GM12872 (cell line): ENCODE measurements at regions not wholly inside any gene's neighbourhood (a gene's known extent, or its start where the extent isn't known, plus 50 kb on each side); places are given as distances from the start of the nearest gene placed in this dataset.

Source experiments
- CTCF ChIP-seq: IDR thresholded peaks from 3 replicates; pipeline ENCODE4 v1.5.1; 2011; ENCODE audit warnings: low read depth, mild to moderate bottlenecking, low read length, moderate library complexity; ENCODE audit not compliant: insufficient read depth

DNA sequence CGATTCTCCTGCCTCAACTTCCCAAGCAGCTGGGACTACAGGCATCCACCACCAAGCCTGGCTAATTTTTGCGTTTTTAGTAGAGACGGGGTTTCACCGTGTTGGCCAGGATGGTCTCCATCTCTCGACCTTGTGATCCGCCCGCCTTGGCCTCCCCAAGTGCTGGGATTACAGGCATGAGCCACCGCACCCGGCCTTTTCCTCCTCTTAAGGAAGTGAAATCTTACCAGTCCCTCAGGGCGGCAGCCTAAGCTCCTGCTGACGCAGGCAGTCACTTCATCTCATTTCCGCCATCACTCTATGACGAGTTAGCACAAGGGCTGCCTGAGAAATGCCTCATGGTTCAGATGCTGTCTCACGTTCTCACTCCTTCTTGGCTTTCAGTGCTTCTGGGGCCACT lies 246.0 kb upstream of the SHH start:
- no peak for TF ChIP-seq CTCF

GRCh38 chr7:156056534-156056933 lies 244.3 kb upstream of the SHH start:
- TF ChIP-seq CTCF = no peak

- no peak for TF ChIP-seq CTCF
Measured at GRCh38 chr7:156055206-156055822, 243.1 kb upstream of the SHH start.

DNA sequence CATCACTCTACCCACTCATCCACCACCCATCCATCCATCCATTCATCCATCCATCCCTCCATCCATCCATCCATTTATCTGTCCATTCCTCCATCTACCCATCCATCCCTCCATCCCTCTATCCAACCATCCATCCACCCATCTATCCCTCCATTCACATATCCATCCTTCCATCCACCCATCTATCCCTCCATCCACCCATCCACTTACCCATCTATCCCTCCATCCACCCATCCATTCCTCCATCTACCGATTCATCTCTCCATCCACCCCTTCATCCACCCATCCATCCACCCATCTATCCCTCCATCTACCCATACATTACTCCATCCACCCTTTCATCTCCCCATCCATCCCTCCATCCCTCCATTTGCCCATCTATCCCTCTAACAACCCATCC lies 239.6 kb upstream of the SHH start:
- TF ChIP-seq CTCF = no peak

GRCh38 chr7:156050636-156051569 lies 238.6 kb upstream of the SHH start:
- TF ChIP-seq CTCF = no peak

DNA sequence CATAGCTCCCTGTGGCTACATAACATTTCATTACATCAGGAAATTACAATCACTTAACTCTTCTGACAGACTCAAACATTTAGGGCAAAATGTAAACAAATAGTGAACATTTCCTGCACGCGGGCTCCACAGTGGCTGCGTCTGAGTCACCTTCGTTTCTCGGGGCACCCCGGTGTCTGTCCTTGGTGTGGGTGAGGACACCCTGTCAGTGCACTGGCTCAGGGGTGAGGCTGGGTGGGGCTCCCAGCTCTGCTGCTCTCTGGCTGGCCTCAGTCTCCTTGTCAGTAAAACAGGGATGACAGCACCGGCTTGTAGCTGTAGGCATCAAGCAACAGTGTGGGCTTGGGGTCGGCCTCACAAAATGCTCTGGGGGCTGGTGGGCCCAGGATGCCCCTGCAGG lies 237.1 kb upstream of the SHH start:
- no peak for TF ChIP-seq CTCF

GRCh38 chr7:156046031-156046560 lies 233.8 kb upstream of the SHH start:
- TF ChIP-seq CTCF = no peak
